AG04449 (cell line): ENCODE measurements at regions not wholly inside any gene's neighbourhood (a gene's known extent, or its start where the extent isn't known, plus 50 kb on each side); places are given as distances from the start of the nearest gene placed in this dataset.

Experiments
- CTCF ChIA-PET: fragments of 350-600 bp; formaldehyde crosslinking; extraction: SDS; loops from one replicate; lab custom pipeline; 2021; ENCODE audit warnings: antibody characterized with exemption; lab: Yijun Ruan, JAX
- POLR2A ChIA-PET: fragments of 400-600, 350-600 bp; formaldehyde crosslinking; extraction: SDS; loops from one replicate; lab custom pipeline; 2020; ENCODE audit warnings: antibody characterized with exemption, inconsistent platforms; lab: Yijun Ruan, JAX
- DNase-seq: peaks from one replicate; pipeline ENCODE4 v3.0.0-alpha.2; 2010; ENCODE audit warnings: low read depth, low spot score
- H3K4me3 ChIP-seq: 2 replicates; pipeline ENCODE4 v1.5.1; 2011; ENCODE audit warnings: low read depth, mild to moderate bottlenecking, control low read depth, low read length
- CTCF ChIP-seq: IDR thresholded peaks from one replicate; pipeline ENCODE4 v1.5.1; 2011; ENCODE audit warnings: mild to moderate bottlenecking, moderate library complexity, low read length, control low read depth, inconsistent platforms; ENCODE audit not compliant: insufficient read depth; ENCODE audit errors: missing control alignments

DNA sequence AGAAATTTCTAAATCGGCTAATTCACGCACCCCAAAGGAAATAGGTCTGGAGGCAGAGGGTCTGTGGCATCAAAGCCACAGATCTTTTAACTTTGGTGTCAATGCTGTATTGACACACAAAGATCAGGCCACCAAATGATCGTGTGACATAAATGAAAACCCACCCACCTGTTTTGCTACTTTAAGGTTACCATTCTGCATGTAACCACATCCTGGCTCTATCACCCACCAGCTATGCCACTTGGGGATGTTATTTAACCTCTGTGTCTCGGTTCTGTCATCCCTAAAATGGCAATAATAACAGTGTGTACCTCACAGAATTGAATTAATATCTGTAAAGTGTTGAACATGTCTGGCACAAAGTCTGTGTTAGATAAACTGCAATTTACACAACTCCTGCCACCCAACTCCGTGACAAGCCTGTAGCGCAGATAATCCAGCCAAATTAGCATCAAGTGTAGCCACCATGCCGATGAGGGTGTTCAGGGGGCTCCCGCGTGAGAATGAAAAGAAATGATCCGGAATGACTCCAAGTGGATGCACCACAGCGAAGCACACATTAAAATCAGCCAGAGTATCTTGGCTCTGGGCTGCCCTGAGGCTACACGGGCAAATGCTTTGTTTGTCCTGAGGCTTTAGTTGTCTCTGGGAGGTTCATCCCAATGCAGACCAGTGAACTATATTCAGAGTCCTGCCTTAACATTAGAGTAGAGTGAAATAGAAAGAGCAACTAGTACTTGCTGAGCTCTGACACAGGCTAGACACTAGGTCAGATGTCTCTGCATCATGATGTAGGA is 158.4 kb upstream of the NEBL start:
- CTCF ChIA-PET: interaction anchor here (0.7 kb wide), 1 partner anchor 22 kb away, joined by 3 read pairs; no protein-coding TSS in a partner anchor
- POLR2A ChIA-PET: no interaction called here
- no peak for DNase-seq
- TF ChIP-seq CTCF: no peak
- H3K4me3 ChIP-seq: no peak overlapping the region

- ChIA-PET CTCF (no interaction called here), POLR2A (no interaction called here)
- H3K4me3 ChIP-seq: no peak overlapping the region
- DNase-seq: no peak
- TF ChIP-seq CTCF: no peak
These were observed 157.0 kb upstream of the NEBL start for GRCh38 chr10:21053953-21054690.

DNA sequence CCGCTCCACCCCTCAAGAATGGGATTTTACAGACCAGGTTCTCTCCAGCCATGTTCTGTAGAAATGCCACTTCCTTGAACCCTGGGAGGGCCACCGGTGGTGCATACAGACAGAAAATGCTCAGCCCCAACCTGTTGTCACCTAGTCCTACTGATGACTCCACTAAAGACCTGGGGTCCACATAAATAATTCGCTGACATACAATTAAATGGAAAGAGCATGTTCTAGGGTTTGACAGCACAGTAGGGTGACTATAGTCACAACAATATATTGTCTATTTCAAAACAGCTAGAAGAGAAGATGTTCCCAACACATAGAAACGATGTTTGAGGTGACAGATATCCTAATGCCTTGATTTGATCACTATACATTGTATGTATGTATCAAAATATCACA is 155.6 kb upstream of the NEBL start:
- H3K4me3 ChIP-seq: no peak overlapping the region
- CTCF ChIA-PET: no interaction called here
- POLR2A ChIA-PET: no interaction called here
- no peak for DNase-seq
- TF ChIP-seq CTCF: no peak

DNA sequence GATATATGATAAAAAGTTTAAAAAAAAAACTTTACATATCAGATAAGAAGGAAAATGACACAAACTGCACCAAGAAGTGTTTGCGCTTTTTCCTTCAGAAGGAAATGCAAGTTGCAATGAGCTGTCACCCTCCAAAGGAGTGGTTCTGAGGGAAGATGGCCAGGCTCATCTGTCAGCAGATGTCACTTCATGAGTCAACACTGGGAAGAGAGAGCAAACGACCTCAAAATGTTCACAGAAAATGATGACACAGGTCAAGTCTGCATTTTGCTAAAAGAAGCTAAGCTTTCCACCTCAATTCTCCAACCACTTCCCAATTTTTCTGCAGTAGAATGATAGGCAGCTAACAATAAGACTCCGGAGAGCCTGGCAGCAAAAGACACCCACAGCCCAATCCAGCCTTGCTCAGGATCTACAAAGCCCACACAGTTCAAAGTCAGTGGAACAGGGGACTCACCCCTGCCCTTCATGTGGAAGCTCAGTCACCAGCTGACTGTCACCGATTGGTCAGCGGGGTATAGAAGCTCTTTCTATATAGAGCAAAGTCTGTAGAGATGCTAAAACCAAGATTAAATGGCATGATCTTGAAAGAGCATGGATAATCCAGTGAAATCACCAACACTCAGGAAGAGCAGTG is 155.1 kb upstream of the NEBL start:
- no peak for DNase-seq
- no peak overlapping the region for H3K4me3 ChIP-seq
- no peak for TF ChIP-seq CTCF
- CTCF ChIA-PET: no interaction called here
- POLR2A ChIA-PET: no interaction called here

- CTCF ChIA-PET: no interaction called here
- POLR2A ChIA-PET: no interaction called here
- no peak for TF ChIP-seq CTCF
These were observed 152.4 kb upstream of the NEBL start for GRCh38 chr10:21049482-21049881.

GRCh38 chr10:21048068-21048467 is 151.0 kb upstream of the NEBL start:
- POLR2A ChIA-PET: no interaction called here
- H3K4me3 ChIP-seq: no peak overlapping the region
- DNase-seq: no peak
- CTCF ChIA-PET: no interaction called here
- no peak for TF ChIP-seq CTCF

More at GRCh38 chr10:21049482-21049881, 152.4 kb upstream of the NEBL start:
- DNase-seq: no peak
- no peak overlapping the region for H3K4me3 ChIP-seq
